Mesodermal cell (in vitro differentiated cells): ENCODE measurements at regions not wholly inside any gene's neighbourhood (a gene's known extent, or its start where the extent isn't known, plus 50 kb on each side); places are given as distances from the start of the nearest gene placed in this dataset.

ENCODE experiments used
- H3K27ac ChIP-seq: 2 replicates; pipeline ENCODE4 v1.7.0; 2013; ENCODE audit warnings: mild to moderate bottlenecking, low read depth, low read length, moderate library complexity; ENCODE audit not compliant: severe bottlenecking
- H3K36me3 ChIP-seq: 2 replicates; pipeline ENCODE4 v1.7.1; 2013; ENCODE audit warnings: mild to moderate bottlenecking, low read length, moderate library complexity; ENCODE audit not compliant: control insufficient read depth, insufficient read depth
- H3K4me1 ChIP-seq: one replicate; pipeline ENCODE4 v1.7.1; 2013; ENCODE audit warnings: mild to moderate bottlenecking, low read length; ENCODE audit not compliant: insufficient read depth, control insufficient read depth, poor library complexity, severe bottlenecking
- H3K4me3 ChIP-seq: 2 replicates; pipeline ENCODE4 v1.7.0; 2013; ENCODE audit warnings: low read length, control low read depth, mild to moderate bottlenecking; ENCODE audit not compliant: insufficient read depth, poor library complexity, severe bottlenecking; ENCODE audit errors: extremely low read depth
- H3K9me3 ChIP-seq: 2 replicates; pipeline ENCODE4 v1.7.1; 2013; ENCODE audit warnings: mild to moderate bottlenecking, low read length, moderate library complexity; ENCODE audit not compliant: control insufficient read depth
- WGBS, 2 experiments: methylation state at CpG; one replicate each; pipeline ENCODE4 v1.1.5; 2013; ENCODE audit warnings: missing lambda C conversion rate in 2 of 2; ENCODE audit not compliant: insufficient coverage in 2 of 2; 5-methylcytosine and 5-hydroxymethylcytosine counted together

DNA sequence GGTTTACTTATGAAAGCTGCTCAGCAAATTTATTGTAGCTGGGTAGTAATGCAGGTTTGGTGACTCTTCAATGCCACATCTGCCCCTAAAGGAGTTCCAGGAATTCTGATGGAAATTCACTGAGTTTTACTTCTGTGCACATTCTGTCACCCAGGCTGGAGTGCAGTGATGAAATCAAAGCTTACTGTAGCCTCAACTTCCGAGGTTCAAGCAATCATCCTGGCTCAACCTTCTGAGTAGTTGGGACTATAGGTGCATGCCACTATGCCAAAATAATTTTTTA is 150.6 kb upstream of the RUNX1 start:
- Histone ChIP-seq H3K4me1 (peaks cover 18% of the 10 kb centered on the region), H3K4me3 (no peak overlapping the region), H3K27ac (no peak overlapping the region), H3K36me3 (no peaks in the 10 kb centered on the region), H3K9me3 (peaks cover 9% of the 10 kb centered on the region)
- 100% methylated on average over 1 of the region's 1 CpG; no CpG with 5 or more reads in 1 of the 2 experiments for WGBS, 2 experiments

- Histone ChIP-seq H3K36me3 (no peaks in the 10 kb centered on the region), H3K4me1 (peaks cover 16% of the 10 kb centered on the region), H3K4me3 (no peak overlapping the region), H3K27ac (no peak overlapping the region), H3K9me3 (peaks cover 9% of the 10 kb centered on the region)
- 96 to 100% methylated on average over 3 of the region's 6 CpGs for WGBS, 2 experiments
Observed at GRCh38 chr21:35198982-35199732, 150.1 kb upstream of the RUNX1 start.

DNA sequence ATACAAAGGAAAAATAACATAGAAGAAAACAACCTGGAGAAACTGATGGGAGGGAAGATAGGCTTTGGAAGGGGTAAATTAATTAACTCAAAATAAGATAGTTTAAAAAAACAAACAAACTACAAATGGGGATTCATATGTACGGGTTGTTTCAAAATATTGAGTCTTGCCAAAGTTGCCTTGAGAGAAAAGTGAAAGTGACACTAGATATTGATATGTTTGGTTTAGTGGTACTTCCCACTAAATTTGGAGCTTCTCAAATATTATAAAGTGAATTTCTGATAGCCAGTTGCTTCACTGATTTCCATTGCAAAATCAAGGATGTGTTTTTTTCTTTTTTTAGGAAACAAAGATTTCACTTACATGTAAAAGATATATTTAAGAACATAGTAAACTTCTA is 149.5 kb upstream of the RUNX1 start:
- H3K27ac ChIP-seq, result no peak overlapping the region
- H3K9me3 ChIP-seq, result peaks cover 9% of the 10 kb centered on the region
- no CpG with 5 or more reads among the region's 1 CpG for WGBS, 2 experiments
- H3K4me3 ChIP-seq, result no peak overlapping the region
- H3K36me3 ChIP-seq, result no peaks in the 10 kb centered on the region
- peaks cover 10% of the 10 kb centered on the region for H3K4me1 ChIP-seq

GRCh38 chr21:35197992-35198431 is 148.9 kb upstream of the RUNX1 start:
- no peaks in the 10 kb centered on the region for H3K36me3 ChIP-seq
- 68 to 75% methylated on average over 2 of the region's 3 CpGs for WGBS, 2 experiments
- H3K4me1 ChIP-seq, result peaks cover 5% of the 10 kb centered on the region
- no peak overlapping the region for H3K4me3 ChIP-seq
- H3K27ac ChIP-seq, result no peak overlapping the region
- H3K9me3 ChIP-seq, result peaks cover 9% of the 10 kb centered on the region

DNA sequence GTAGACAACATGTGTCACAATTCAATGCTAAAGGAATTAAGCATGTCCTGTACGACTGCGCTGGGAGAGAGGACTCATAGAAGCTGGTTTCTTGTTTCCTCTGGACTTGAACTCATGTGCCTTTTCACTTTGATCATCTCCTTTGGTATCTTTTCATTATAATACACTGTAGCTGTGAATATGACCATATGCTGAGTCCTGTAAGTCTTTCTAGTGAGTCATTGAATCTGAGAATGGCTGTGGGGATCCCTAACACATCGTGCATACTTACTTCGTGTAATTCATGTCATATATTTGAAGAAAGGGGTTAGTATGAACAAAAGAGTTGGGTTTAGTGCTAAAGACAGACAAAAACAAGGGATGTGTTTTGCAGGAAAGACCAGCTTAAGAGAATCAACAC is 148.1 kb upstream of the RUNX1 start:
- WGBS, 2 experiments, result 93 to 98% methylated on average over 2 to 4 of the region's 4 CpGs

GRCh38 chr21:35196128-35196527 is 147.0 kb upstream of the RUNX1 start:
- Histone ChIP-seq H3K9me3 (peaks cover 9% of the 10 kb centered on the region), H3K4me3 (no peak overlapping the region), H3K27ac (no peak overlapping the region), H3K36me3 (no peaks in the 10 kb centered on the region), H3K4me1 (no peaks in the 10 kb centered on the region)
- 91 to 92% methylated on average over 4 of the region's 5 CpGs for WGBS, 2 experiments

More for the DNA sequence above, 148.1 kb upstream of the RUNX1 start:
- Histone ChIP-seq H3K9me3 (peaks cover 9% of the 10 kb centered on the region), H3K4me3 (no peak overlapping the region), H3K36me3 (no peaks in the 10 kb centered on the region), H3K27ac (no peak overlapping the region), H3K4me1 (no peaks in the 10 kb centered on the region)

DNA sequence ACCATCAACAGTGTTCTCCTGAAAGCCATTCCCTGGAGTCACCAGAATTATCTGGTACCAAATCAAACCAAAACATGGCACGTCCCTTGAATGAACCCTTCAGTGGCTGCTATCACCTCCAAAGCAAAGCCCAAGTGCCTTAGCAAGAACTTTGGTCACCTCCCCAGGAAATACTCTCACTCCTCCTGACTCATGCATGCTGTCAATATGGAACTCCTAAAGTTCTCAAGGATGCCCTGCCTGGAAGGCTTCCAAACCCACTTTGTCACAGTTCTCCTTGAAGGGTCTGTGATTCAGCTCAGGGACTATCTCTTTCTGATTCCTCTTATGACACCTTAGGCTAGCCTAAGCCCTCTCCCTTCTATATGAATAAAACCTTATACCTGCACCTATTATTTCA is 146.1 kb upstream of the RUNX1 start:
- Histone ChIP-seq H3K36me3 (no peaks in the 10 kb centered on the region), H3K27ac (no peak overlapping the region), H3K4me3 (no peak overlapping the region), H3K9me3 (peaks cover 9% of the 10 kb centered on the region), H3K4me1 (peaks cover 5% of the 10 kb centered on the region)
- 91 to 93% methylated on average over 1 of the region's 1 CpG for WGBS, 2 experiments

GRCh38 chr21:35191754-35192153 is 142.7 kb upstream of the RUNX1 start:
- Histone ChIP-seq H3K9me3 (peaks cover 9% of the 10 kb centered on the region), H3K27ac (no peak overlapping the region), H3K4me1 (peaks cover 7% of the 10 kb centered on the region), H3K4me3 (no peak overlapping the region), H3K36me3 (no peaks in the 10 kb centered on the region)

DNA sequence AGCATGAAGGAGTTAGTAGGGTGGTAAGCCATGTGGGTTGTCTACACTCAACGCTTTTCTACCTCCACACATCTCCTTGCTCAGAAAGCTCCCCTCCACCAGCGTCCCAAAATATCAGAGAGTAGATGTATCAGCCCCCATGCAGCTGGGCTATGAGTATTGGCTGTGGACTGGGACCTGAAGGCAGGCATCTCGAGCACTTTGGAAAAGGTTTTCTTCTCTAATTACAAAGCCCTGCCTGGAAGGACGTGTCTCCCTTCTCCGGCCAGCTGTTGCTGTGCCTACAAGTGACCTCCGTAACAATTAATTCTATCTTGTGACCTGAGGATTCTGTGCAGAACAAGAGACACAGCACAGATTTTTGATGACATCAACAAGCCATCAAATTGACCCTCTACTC is 142.0 kb upstream of the RUNX1 start:
- WGBS, 2 experiments, result 89 to 98% methylated on average over 4 of the region's 6 CpGs
- H3K4me1 ChIP-seq, result peaks cover 7% of the 10 kb centered on the region
- H3K27ac ChIP-seq, result no peak overlapping the region
- H3K9me3 ChIP-seq, result peaks cover 5% of the 10 kb centered on the region
- H3K36me3 ChIP-seq, result no peaks in the 10 kb centered on the region
- no peak overlapping the region for H3K4me3 ChIP-seq

GRCh38 chr21:35190201-35190701 is 141.1 kb upstream of the RUNX1 start:
- Histone ChIP-seq H3K4me1 (peaks cover 7% of the 10 kb centered on the region), H3K27ac (no peak overlapping the region), H3K4me3 (no peak overlapping the region), H3K36me3 (no peaks in the 10 kb centered on the region), H3K9me3 (no peaks in the 10 kb centered on the region)
- 72 to 90% methylated on average over 2 to 4 of the region's 5 CpGs for WGBS, 2 experiments

DNA sequence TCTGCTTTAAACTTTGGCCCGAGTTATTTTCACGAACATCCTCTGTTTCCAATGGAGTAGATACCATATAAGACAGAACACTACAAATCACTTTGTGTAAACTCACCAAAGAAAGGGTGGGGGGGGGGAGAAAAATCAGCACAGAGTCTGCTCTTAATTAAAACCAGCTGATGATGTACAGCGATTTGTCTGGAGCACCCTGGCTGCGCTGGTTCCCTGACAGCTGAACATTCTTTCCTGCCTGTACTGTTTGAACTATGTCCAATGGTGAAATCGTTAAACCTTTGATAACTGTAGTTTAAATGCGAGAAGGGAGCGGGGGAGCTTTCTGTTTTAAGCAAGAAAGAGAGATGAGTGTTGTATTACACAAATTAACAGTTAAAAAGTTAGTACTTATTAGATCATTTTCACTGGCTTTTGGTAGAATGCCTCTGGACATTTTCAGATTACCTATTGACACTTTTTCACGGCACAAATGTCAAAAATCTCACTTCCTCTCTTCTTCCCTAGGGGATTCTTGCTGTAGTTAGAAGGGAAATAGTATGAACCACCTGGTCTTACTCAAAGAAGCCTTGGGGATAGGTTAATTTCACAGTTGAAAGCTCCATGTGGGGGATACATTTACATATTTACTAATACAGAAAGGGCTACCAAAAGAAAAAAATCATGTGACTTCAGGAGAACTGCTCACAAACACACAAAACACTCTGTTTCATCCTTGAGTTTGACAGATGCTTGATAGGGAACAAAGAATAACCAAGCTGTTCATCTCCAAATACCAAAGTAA is 140.2 kb upstream of the RUNX1 start:
- H3K27ac ChIP-seq, result no peak overlapping the region
- H3K4me3 ChIP-seq, result no peak overlapping the region
- no peaks in the 10 kb centered on the region for H3K9me3 ChIP-seq
- no peaks in the 10 kb centered on the region for H3K36me3 ChIP-seq
- H3K4me1 ChIP-seq, result peaks cover 7% of the 10 kb centered on the region
- WGBS, 2 experiments, result 89 to 100% methylated on average over 2 to 3 of the region's 8 CpGs
